ENCODE measurements at regions not wholly inside any gene's neighbourhood (a gene's known extent, or its start where the extent isn't known, plus 50 kb on each side); places are given as distances from the start of the nearest gene placed in this dataset.

DNA sequence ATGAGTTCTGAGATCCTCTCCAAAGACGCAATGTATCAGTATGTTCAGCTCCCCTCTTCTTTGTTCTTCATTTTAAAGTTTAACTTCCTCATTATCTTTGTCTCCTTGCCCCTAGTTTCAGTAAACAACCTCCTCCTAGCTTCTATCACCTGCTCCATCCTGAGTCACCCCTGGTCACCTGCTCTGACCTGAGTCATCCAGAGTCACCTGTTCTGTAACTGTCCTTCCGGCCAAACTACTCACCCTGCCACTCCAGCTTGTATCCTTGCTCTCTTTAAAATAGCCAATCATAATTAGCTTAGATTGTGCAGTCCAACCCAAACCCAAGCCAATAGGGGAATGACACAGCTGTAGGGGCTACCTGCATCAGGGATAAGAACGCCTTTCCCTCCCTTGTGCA, 332.0 kb downstream of the OLFM3 start:
- TF ChIP-seq EZH2 (IDR thresholded peaks at IDR 0.05) (no peak), POLR2AphosphoS5 (IDR thresholded peaks at IDR 0.05; ENCODE audit: borderline replicate concordance, low read depth, low read length) (no peak)
